HCT116 (cell line): ENCODE measurements at regions not wholly inside any gene's neighbourhood (a gene's known extent, or its start where the extent isn't known, plus 50 kb on each side); places are given as distances from the start of the nearest gene placed in this dataset.

Experiments used
- ATAC-seq: fragments of 200-7000 bp; cut with Tn5 transposase; 2 replicates; pipeline ENCODE4 v1.9.1; 2020; ENCODE audit warnings: mild to moderate bottlenecking, moderate library complexity
- BruUV-seq: library from RNA; stranded (reverse); fragments of 400-500 nt; replicated peaks from 2 replicates; lab custom pipeline; 2021; lab: Mats Ljungman, UMichigan
- CTCF ChIA-PET: fragments of 300-600 bp; sonication (Branson Sonifier 250); formaldehyde crosslinking; loops from one replicate; lab custom pipeline; 2021; ENCODE audit warnings: antibody characterized with exemption; lab: Charles Lee
- POLR2A ChIA-PET: fragments of 300-600, 350-600 bp; sonication (Branson Sonifier 250); formaldehyde crosslinking; loops from one replicate; lab custom pipeline; 2021; ENCODE audit warnings: antibody characterized with exemption; lab: Charles Lee
- RAD21 ChIA-PET, 2 experiments: fragments of 300-600 bp; sonication (Branson Sonifier 250); formaldehyde crosslinking; loops; one replicate each; lab custom pipeline; 2023; ENCODE audit warnings: low total read pairs in 2 of 2; ENCODE audit not compliant: uncharacterized antibody in 2 of 2, unreplicated experiment in 2 of 2, low non-redundant PET in 1 of 2; lab: Charles Lee
- DNase-seq: peaks from one replicate; pipeline ENCODE4 v3.0.0-alpha.2; 2010; ENCODE audit warnings: low read depth, low spot score
- H2AFZ ChIP-seq: fragments of 200-600 bp; shearing (Covaris generic), sonication (generic); 2 replicates; pipeline ENCODE4 v1.6.1; 2017; ENCODE audit warnings: low read depth, mixed run types, mixed read lengths, antibody characterized with exemption, low read length; ENCODE audit not compliant: poor library complexity, severe bottlenecking
- H3K27ac ChIP-seq: 2 replicates; pipeline ENCODE4 v1.5.1; 2012; ENCODE audit warnings: low read depth, low read length
- H3K27me3 ChIP-seq: fragments of 200-600 bp; sonication (generic); 2 replicates; pipeline ENCODE4 v1.6.1; 2016; ENCODE audit warnings: mixed run types, low read length, mixed read lengths; ENCODE audit not compliant: insufficient read depth
- H3K36me3 ChIP-seq, 2 experiments: fragments of 200-500 bp in 1 of 2; fragments of 200-600 bp in 1 of 2; sonication (Bioruptor generic) in 1 of 2; sonication (generic) in 1 of 2; 2 replicates each; pipeline versions ENCODE4 v1.5.1 to v1.6.1; 2014 to 2016; ENCODE audit warnings: low read length in 2 of 2, inconsistent platforms in 1 of 2, mixed read lengths in 1 of 2, mixed run types in 1 of 2; ENCODE audit not compliant: insufficient read depth in 2 of 2, control insufficient read depth in 1 of 2
- H3K4me1 ChIP-seq, 2 experiments: fragments of 200-600 bp in 1 of 2; sonication (generic) in 1 of 2; 2 replicates each; pipeline versions ENCODE4 v1.5.1 to v1.6.1; 2012 to 2017; ENCODE audit warnings: low read length in 2 of 2, inconsistent platforms in 1 of 2, mild to moderate bottlenecking in 1 of 2, mixed read lengths in 1 of 2, mixed run types in 1 of 2, moderate library complexity in 1 of 2; ENCODE audit not compliant: insufficient read depth in 2 of 2, control insufficient read depth in 1 of 2
- H3K4me2 ChIP-seq: fragments of 200-600 bp; sonication (generic); 2 replicates; pipeline ENCODE4 v1.6.1; 2017; ENCODE audit warnings: mixed run types, low read length, mixed read lengths
- H3K4me3 ChIP-seq, 2 experiments: fragments of 200-600 bp in 1 of 2; sonication (generic) in 1 of 2; replicated peaks in 1 of 2; 2 replicates each; pipeline ENCODE4 v1.5.1; 2011 to 2016; ENCODE audit warnings: low read length in 2 of 2, control low read depth in 1 of 2, low read depth in 1 of 2, mild to moderate bottlenecking in 1 of 2, mixed read lengths in 1 of 2, mixed run types in 1 of 2
- H3K79me2 ChIP-seq: fragments of 200-600 bp; sonication (generic); 2 replicates; pipeline ENCODE4 v1.6.1; 2017; ENCODE audit warnings: mild to moderate bottlenecking, mixed run types, low read length, moderate library complexity, mixed read lengths; ENCODE audit not compliant: insufficient read depth
- H3K9ac ChIP-seq: fragments of 200-600 bp; sonication (generic); 2 replicates; pipeline ENCODE4 v1.6.1; 2016; ENCODE audit warnings: low read length, mixed read lengths
- H3K9me2 ChIP-seq: fragments of 200-600 bp; sonication (generic), shearing (Covaris generic); 2 replicates; pipeline ENCODE4 v1.6.1; 2017; ENCODE audit warnings: mixed run types, mild to moderate bottlenecking, moderate library complexity; ENCODE audit not compliant: insufficient read depth
- H3K9me3 ChIP-seq, 2 experiments: fragments of 200-500 bp in 1 of 2; fragments of 200-600 bp in 1 of 2; sonication (Bioruptor generic) in 1 of 2; sonication (generic) in 1 of 2; 2 replicates each; pipeline ENCODE4 v1.6.1; 2014 to 2017; ENCODE audit warnings: low read length in 2 of 2, mixed read lengths in 2 of 2, inconsistent platforms in 1 of 2, low read depth in 1 of 2, mild to moderate bottlenecking in 1 of 2, mixed run types in 1 of 2, moderate library complexity in 1 of 2; ENCODE audit not compliant: control insufficient read depth in 1 of 2, insufficient read depth in 1 of 2
- H4K20me1 ChIP-seq: fragments of 200-600 bp; sonication (generic), shearing (Covaris generic); 2 replicates; pipeline ENCODE4 v1.6.1; 2017; ENCODE audit warnings: mixed run types, mild to moderate bottlenecking, moderate library complexity; ENCODE audit not compliant: insufficient read depth
- CEBPB ChIP-seq: IDR thresholded peaks from 2 replicates; pipeline ENCODE4 v1.6.1; 2012; ENCODE audit warnings: low read depth
- CTCF ChIP-seq, 3 experiments: fragments of 200-600 bp in 1 of 3; sonication (generic) in 1 of 3; IDR thresholded peaks in 2 of 3; conservative IDR thresholded peaks in 1 of 3; 2 replicates each; pipeline ENCODE4 v1.5.1; 2012 to 2017; ENCODE audit warnings: low read depth in 2 of 3, low read length in 2 of 3, antibody characterized with exemption in 1 of 3, borderline replicate concordance in 1 of 3, control low read depth in 1 of 3, mild to moderate bottlenecking in 1 of 3, mixed read lengths in 1 of 3, mixed run types in 1 of 3, moderate library complexity in 1 of 3; ENCODE audit not compliant: insufficient read depth in 1 of 3
- EGR1 ChIP-seq: IDR thresholded peaks from 2 replicates; pipeline ENCODE4 v1.6.1; 2012; ENCODE audit warnings: low read depth
- EZH2 ChIP-seq: fragments of 200-600 bp; sonication (generic); IDR thresholded peaks from 2 replicates; pipeline ENCODE4 v1.6.1; 2017; ENCODE audit warnings: antibody characterized with exemption, mixed run types
- FOSL1 ChIP-seq: IDR thresholded peaks from 2 replicates; pipeline ENCODE4 v1.6.1; 2012; ENCODE audit warnings: low read depth
- POLR2AphosphoS5 ChIP-seq: IDR thresholded peaks from 2 replicates; pipeline ENCODE4 v1.6.1; 2011; ENCODE audit warnings: mild to moderate bottlenecking, low read depth, low read length, moderate library complexity
- RAD21 ChIP-seq: IDR thresholded peaks from 2 replicates; pipeline ENCODE4 v1.6.1; 2012; ENCODE audit warnings: low read depth, mild to moderate bottlenecking
- SP1 ChIP-seq: IDR thresholded peaks from 2 replicates; pipeline ENCODE4 v1.6.1; 2012; ENCODE audit warnings: low read depth
- YY1 ChIP-seq: IDR thresholded peaks from 2 replicates; pipeline ENCODE4 v1.6.1; 2011; ENCODE audit warnings: low read length, low read depth, moderate library complexity, mild to moderate bottlenecking; ENCODE audit not compliant: insufficient replicate concordance; ENCODE audit errors: extremely low read depth
- ZFX ChIP-seq: fragments of 450-650 bp; IDR thresholded peaks from 2 replicates; pipeline ENCODE4 v1.6.1; 2017
- ZNF274 ChIP-seq: fragments of 200-500 bp; sonication (Bioruptor generic); IDR thresholded peaks from 2 replicates; pipeline ENCODE4 v1.6.1; 2014; ENCODE audit warnings: mild to moderate bottlenecking, low read depth, low read length, inconsistent platforms
- intact Hi-C: fragments of 100-400 bp; cut with micrococcal nuclease; formaldehyde crosslinking; loops from 2 replicates; pipeline ENCODE4 v1.10.0; 2022
- TF ChIP-seq, protein P1 (sequence below): IDR thresholded peaks from 2 replicates; pipeline ENCODE4 v1.6.1; 2012; ENCODE audit warnings: low read depth

- intact Hi-C loops, result no loop called here
- ChIA-PET CTCF (no interaction called here), RAD21 (no interaction called here), POLR2A (no interaction called here)
- TF ChIP-seq YY1 (no peak), CTCF (IDR thresholded peaks at IDR 0.05 in 2 of 3, conservative IDR thresholded peaks at IDR 0.05 in 1 of 3; ENCODE audit: borderline replicate concordance in 1 of 3, insufficient read depth in 1 of 3, low read depth in 2 of 3, low read length in 2 of 3) (no peak), ZFX (no peak), CEBPB (no peak), FOSL1 (no peak), RAD21 (no peak), EZH2 (no peak), EGR1 (no peak), POLR2AphosphoS5 (no peak), SP1 (no peak), ZNF274 (no peak)
- TF ChIP-seq, protein P1, sequence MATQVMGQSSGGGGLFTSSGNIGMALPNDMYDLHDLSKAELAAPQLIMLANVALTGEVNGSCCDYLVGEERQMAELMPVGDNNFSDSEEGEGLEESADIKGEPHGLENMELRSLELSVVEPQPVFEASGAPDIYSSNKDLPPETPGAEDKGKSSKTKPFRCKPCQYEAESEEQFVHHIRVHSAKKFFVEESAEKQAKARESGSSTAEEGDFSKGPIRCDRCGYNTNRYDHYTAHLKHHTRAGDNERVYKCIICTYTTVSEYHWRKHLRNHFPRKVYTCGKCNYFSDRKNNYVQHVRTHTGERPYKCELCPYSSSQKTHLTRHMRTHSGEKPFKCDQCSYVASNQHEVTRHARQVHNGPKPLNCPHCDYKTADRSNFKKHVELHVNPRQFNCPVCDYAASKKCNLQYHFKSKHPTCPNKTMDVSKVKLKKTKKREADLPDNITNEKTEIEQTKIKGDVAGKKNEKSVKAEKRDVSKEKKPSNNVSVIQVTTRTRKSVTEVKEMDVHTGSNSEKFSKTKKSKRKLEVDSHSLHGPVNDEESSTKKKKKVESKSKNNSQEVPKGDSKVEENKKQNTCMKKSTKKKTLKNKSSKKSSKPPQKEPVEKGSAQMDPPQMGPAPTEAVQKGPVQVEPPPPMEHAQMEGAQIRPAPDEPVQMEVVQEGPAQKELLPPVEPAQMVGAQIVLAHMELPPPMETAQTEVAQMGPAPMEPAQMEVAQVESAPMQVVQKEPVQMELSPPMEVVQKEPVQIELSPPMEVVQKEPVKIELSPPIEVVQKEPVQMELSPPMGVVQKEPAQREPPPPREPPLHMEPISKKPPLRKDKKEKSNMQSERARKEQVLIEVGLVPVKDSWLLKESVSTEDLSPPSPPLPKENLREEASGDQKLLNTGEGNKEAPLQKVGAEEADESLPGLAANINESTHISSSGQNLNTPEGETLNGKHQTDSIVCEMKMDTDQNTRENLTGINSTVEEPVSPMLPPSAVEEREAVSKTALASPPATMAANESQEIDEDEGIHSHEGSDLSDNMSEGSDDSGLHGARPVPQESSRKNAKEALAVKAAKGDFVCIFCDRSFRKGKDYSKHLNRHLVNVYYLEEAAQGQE, result no peak
- Histone ChIP-seq H3K4me2 (no peak overlapping the region), H4K20me1 (no peaks in the 10 kb centered on the region), H3K9me2 (no peaks in the 10 kb centered on the region), H3K4me1 (no peaks in the 10 kb centered on the region), H3K4me3 (no peak overlapping the region), H3K9me3 (peaks cover 6 to 9% of the 10 kb centered on the region in 2 experiments; a peak in 2 of 4 replicates), H3K27ac (no peak overlapping the region), H3K9ac (no peak overlapping the region), H3K79me2 (no peaks in the 10 kb centered on the region), H3K36me3 (no peaks in the 10 kb centered on the region), H3K27me3 (no peaks in the 10 kb centered on the region), H2AFZ (no peak overlapping the region)
- BruUV-seq, result no TSS peak
- DNase-seq (no peak), ATAC-seq (no peak)
Measured at GRCh38 chr21:16159213-16159970, 429.6 kb downstream of the USP25 start.
